Osteocyte (in vitro differentiated cells): ENCODE measurements at regions not wholly inside any gene's neighbourhood (a gene's known extent, or its start where the extent isn't known, plus 50 kb on each side); places are given as distances from the start of the nearest gene placed in this dataset.
"Not testable (repeated sequence)": the region's sequence is repeated elsewhere in the genome, so short reads cannot be mapped to it uniquely, and the experiment has no call there.

Experiments
- DNase-seq: peaks from one replicate; pipeline ENCODE4 v3.0.0; 2021; ENCODE audit warnings: mixed read lengths; ENCODE audit not compliant: unreplicated experiment; ENCODE audit errors: extremely low spot score
- H3K27ac Mint-ChIP-seq: one replicate; pipeline ENCODE4 v1.8.0; 2021; ENCODE audit warnings: mild to moderate bottlenecking, mixed read lengths; ENCODE audit not compliant: unreplicated experiment
- H3K27me3 Mint-ChIP-seq: one replicate; pipeline ENCODE4 v1.8.0; 2021; ENCODE audit warnings: mixed read lengths; ENCODE audit not compliant: unreplicated experiment
- H3K36me3 Mint-ChIP-seq: one replicate; pipeline ENCODE4 v1.8.0; 2021; ENCODE audit warnings: mixed read lengths; ENCODE audit not compliant: unreplicated experiment
- H3K4me1 Mint-ChIP-seq: one replicate; pipeline ENCODE4 v1.8.0; 2021; ENCODE audit warnings: mixed read lengths; ENCODE audit not compliant: unreplicated experiment
- H3K4me3 Mint-ChIP-seq: one replicate; pipeline ENCODE4 v1.8.0; 2021; ENCODE audit warnings: mild to moderate bottlenecking, moderate library complexity, mixed read lengths; ENCODE audit not compliant: unreplicated experiment
- H3K9me3 Mint-ChIP-seq: one replicate; pipeline ENCODE4 v1.8.0; 2021; ENCODE audit warnings: mixed read lengths; ENCODE audit not compliant: unreplicated experiment
- CTCF ChIP-seq: fragments of 200-600 bp; sonication (generic); IDR thresholded peaks from 2 replicates; pipeline ENCODE4 v1.5.0; 2021; ENCODE audit warnings: antibody characterized with exemption, mild to moderate bottlenecking, moderate library complexity

GRCh38 chr5:72703876-72704275 lies 112.6 kb upstream of the TNPO1 start:
- H3K36me3 Mint-ChIP-seq, result peaks cover 2% of the 10 kb centered on the region
- no peak overlapping the region for H3K4me3 Mint-ChIP-seq
- H3K9me3 Mint-ChIP-seq, result peaks cover 13% of the 10 kb centered on the region
- no peaks in the 10 kb centered on the region for H3K27me3 Mint-ChIP-seq
- no peak for TF ChIP-seq CTCF
- H3K4me1 Mint-ChIP-seq, result no peaks in the 10 kb centered on the region
- H3K27ac Mint-ChIP-seq, result no peak overlapping the region
- DNase-seq, result no peak

- no peak overlapping the region for H3K4me3 Mint-ChIP-seq
- no peak for DNase-seq
- peaks cover 13% of the 10 kb centered on the region for H3K9me3 Mint-ChIP-seq
- H3K27me3 Mint-ChIP-seq, result no peaks in the 10 kb centered on the region
- H3K4me1 Mint-ChIP-seq, result no peaks in the 10 kb centered on the region
- TF ChIP-seq CTCF, result no peak
- H3K27ac Mint-ChIP-seq, result no peak overlapping the region
- peaks cover 2% of the 10 kb centered on the region for H3K36me3 Mint-ChIP-seq
Observed at GRCh38 chr5:72702881-72703434, 113.5 kb upstream of the TNPO1 start.

- not testable (repeated sequence) for DNase-seq, H3K36me3 Mint-ChIP-seq, H3K27ac Mint-ChIP-seq, H3K4me3 Mint-ChIP-seq, H3K4me1 Mint-ChIP-seq, H3K27me3 Mint-ChIP-seq
- H3K9me3 Mint-ChIP-seq, result peaks cover 13% of the 10 kb centered on the region
Observed at GRCh38 chr5:72702105-72702504, 114.4 kb upstream of the TNPO1 start.

- DNase-seq, result no peak
- peaks cover 5% of the 10 kb centered on the region for H3K27me3 Mint-ChIP-seq
- no peak overlapping the region for H3K4me3 Mint-ChIP-seq
- H3K27ac Mint-ChIP-seq, result no peak overlapping the region
- no peak for TF ChIP-seq CTCF
- peaks cover 3% of the 10 kb centered on the region for H3K9me3 Mint-ChIP-seq
- H3K36me3 Mint-ChIP-seq, result peaks cover 2% of the 10 kb centered on the region
- H3K4me1 Mint-ChIP-seq, result no peaks in the 10 kb centered on the region
Observed at GRCh38 chr5:72698481-72698880, 118.0 kb upstream of the TNPO1 start.

GRCh38 chr5:72697622-72698021 lies 118.8 kb upstream of the TNPO1 start:
- no peak for DNase-seq
- TF ChIP-seq CTCF, result no peak
- H3K36me3 Mint-ChIP-seq, result peaks cover 2% of the 10 kb centered on the region
- peaks cover 3% of the 10 kb centered on the region for H3K9me3 Mint-ChIP-seq
- no peaks in the 10 kb centered on the region for H3K4me1 Mint-ChIP-seq
- H3K27me3 Mint-ChIP-seq, result peaks cover 5% of the 10 kb centered on the region
- no peak overlapping the region for H3K27ac Mint-ChIP-seq
- H3K4me3 Mint-ChIP-seq, result no peak overlapping the region

- Mint-ChIP-seq H3K36me3 (no peaks in the 10 kb centered on the region), H3K4me3 (no peak overlapping the region), H3K27me3 (peaks cover 5% of the 10 kb centered on the region), H3K9me3 (no peaks in the 10 kb centered on the region), H3K27ac (no peak overlapping the region), H3K4me1 (no peaks in the 10 kb centered on the region)
- no peak for DNase-seq
- TF ChIP-seq CTCF, result no peak
Observed at GRCh38 chr5:72695659-72696058, 120.8 kb upstream of the TNPO1 start.
